GM12872 (cell line): ENCODE measurements at regions not wholly inside any gene's neighbourhood (a gene's known extent, or its start where the extent isn't known, plus 50 kb on each side); places are given as distances from the start of the nearest gene placed in this dataset.

Experiments used
- CTCF ChIP-seq: IDR thresholded peaks from 3 replicates; pipeline ENCODE4 v1.5.1; 2011; ENCODE audit warnings: low read depth, mild to moderate bottlenecking, low read length, moderate library complexity; ENCODE audit not compliant: insufficient read depth

GRCh38 chr15:94606286-94606685 is 374.9 kb downstream of the MCTP2 start:
- TF ChIP-seq CTCF, result no peak

GRCh38 chr15:94607176-94607654 is 375.9 kb downstream of the MCTP2 start:
- no peak for TF ChIP-seq CTCF

GRCh38 chr15:94610069-94610468 is 378.7 kb downstream of the MCTP2 start:
- no peak for TF ChIP-seq CTCF

- no peak for TF ChIP-seq CTCF
Observed at GRCh38 chr15:94610485-94610884, 379.1 kb downstream of the MCTP2 start.

GRCh38 chr15:94611656-94612055 is 380.3 kb downstream of the MCTP2 start:
- TF ChIP-seq CTCF, result no peak

GRCh38 chr15:94615688-94616087 is 384.3 kb downstream of the MCTP2 start:
- TF ChIP-seq CTCF, result no peak

GRCh38 chr15:94620632-94621031 is 389.3 kb downstream of the MCTP2 start:
- no peak for TF ChIP-seq CTCF

- no peak for TF ChIP-seq CTCF
Observed at GRCh38 chr15:94621736-94622135, 390.4 kb downstream of the MCTP2 start.
